DMS79 treated with DMSO at 0.1 percent for 48 hours (cell line): ENCODE measurements at regions not wholly inside any gene's neighbourhood (a gene's known extent, or its start where the extent isn't known, plus 50 kb on each side); places are given as distances from the start of the nearest gene placed in this dataset.

Experiments used
- DNase-seq: peaks from one replicate; lab custom pipeline; 2025; lab: John Stamatoyannopoulos, UW

DNA sequence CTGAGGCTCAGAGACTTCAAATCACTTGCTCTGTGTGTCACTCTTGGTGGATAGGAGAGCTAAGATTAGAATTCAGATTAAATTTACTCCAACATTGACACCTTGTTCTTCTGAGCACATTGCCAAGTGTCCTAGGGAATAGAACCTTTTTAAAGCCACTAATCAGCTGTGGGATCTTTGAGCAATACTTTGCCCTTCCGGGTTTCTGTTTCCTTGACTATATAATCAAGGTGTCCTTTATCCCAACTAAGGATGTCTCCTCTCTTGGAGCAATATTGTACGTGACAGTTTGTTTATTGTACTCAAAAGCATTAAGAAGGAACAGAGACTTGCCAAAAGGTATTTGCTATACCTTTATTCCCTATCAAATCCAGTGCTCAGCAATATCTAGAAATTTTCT is 170.9 kb upstream of the CADPS start:
- DNase-seq = no peak

GRCh38 chr3:63046580-63046979 is 171.4 kb upstream of the CADPS start:
- DNase-seq = no peak

GRCh38 chr3:63047068-63047467 is 171.9 kb upstream of the CADPS start:
- DNase-seq = no peak

DNA sequence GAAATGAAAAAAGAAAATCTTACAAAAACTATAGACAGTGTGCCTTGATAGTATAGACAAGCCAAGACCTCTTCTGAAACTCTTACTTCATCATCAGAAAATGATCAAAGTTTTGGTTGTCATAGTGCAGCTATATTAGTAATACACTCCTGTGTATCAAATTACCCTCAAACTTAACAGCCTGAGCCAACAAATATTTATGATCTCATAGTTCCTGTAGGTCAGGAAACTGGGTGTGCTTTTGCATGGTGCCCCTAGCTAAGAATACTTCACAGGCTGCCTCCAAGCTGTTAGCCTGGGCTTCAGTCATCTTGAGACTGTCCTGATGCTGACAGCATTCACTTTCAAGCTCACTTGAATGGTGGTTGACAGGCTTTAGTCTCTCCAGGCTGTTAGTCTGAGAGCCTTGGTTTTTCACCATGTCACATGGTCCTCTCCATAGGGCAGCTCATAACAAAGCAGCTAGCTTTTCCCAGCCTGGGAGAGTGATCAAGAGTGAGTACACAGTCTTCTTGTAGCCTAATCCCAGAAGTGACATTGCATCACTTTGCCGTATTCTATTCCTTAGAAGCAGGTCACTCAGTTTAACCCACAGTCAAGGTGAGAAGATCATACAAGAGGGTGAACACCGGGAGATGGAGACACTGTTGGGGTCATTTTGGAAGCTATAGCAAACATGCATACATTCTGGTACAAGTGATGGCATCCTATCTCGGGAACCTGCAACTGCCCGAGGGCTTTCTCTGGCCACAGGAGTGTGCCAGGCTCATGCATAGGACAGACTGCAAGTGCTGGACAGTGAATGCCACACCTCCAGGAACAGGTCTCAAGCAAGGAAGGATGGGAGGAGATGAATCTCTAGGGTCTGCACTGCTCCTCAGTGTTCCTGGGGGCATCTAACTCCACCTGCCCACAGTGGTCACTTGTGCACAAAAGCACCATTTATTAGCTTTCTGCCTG is 173.4 kb upstream of the CADPS start:
- no peak for DNase-seq

DNA sequence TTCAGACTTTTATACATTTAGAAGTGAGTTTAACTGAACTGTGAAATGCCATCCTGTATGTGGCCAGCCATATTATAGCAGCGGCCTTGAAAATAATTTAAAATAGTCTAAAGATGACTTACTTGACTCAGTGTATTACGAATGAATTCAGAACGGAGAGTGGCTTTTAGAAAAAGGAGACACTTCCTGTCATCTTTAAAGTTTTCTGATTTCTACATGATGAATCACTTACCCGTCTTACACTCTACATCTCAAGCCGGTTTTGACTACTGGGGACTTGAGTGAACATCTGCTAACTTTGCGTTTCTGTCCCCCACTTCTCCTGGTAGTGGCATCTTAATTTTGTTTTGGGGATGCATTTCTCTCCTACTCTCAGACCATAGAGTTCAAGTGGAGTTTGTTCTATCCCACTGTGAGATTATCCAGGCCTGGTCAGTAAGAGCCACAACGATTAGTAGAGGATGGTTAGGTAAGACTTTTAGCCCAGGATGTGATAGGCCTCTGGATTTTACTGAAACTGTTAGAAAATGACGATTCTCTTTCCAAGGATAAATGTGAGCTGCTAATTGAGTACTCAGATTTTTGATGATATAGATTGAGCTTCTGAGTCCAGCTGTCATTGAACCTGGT is 175.4 kb upstream of the CADPS start:
- DNase-seq = no peak

GRCh38 chr3:63051920-63052319 is 176.7 kb upstream of the CADPS start:
- DNase-seq = no peak

GRCh38 chr3:63056932-63057331 is 181.7 kb upstream of the CADPS start:
- no peak for DNase-seq

DNA sequence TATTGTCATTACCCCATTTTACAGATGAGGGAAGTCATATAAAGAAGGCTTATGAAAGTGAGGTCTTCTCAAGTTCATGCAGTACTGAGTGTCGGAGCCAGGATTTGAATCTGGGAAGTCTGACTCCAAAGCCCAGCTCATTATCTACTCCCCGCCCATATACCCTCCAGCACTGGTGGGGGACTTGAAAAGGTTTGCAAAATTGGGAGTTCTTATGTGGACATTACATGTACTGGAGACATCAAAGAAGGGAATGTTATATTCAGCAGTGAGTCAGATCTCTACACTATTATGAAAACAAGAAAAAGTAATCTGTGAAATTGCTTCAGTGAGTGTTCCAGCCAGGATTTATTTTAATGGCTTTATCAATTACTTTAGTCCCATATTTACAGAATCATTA is 185.2 kb upstream of the CADPS start:
- DNase-seq = no peak

GRCh38 chr3:63061449-63061848 is 186.2 kb upstream of the CADPS start:
- DNase-seq = no peak

GRCh38 chr3:63064209-63064755 is 189.1 kb upstream of the CADPS start:
- DNase-seq = no peak

DNA sequence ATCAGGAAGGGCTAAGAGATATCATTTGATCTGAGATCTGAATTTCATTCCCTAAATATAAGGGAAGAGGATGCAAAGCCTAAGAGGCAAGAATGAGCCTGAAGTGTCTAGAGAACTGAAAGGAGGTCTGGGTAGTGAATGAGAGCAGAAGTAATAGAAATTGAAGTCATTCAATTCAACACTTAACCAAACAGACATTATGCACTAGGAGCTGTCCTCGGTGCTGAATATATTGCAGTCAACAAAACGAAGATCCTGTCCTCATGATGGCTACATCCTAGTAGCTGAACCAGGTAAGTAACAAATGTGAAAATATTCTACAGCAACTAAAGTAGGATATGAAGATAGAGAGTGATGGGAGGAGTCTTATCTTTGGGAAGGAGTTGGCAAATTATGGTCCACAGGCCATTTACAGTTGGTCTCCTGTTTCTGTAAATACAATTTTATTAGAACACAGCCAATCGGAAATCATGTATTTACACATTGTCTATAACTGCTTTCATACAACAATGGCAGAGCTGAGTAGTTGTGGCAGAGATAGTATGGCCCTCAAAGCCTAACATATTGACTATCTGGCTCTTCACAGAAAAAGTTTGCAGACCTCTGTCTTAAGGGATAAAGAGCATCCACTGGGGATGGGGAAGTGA is 192.9 kb upstream of the CADPS start:
- DNase-seq = no peak

GRCh38 chr3:63069806-63070475 is 194.7 kb upstream of the CADPS start:
- DNase-seq = no peak

DNA sequence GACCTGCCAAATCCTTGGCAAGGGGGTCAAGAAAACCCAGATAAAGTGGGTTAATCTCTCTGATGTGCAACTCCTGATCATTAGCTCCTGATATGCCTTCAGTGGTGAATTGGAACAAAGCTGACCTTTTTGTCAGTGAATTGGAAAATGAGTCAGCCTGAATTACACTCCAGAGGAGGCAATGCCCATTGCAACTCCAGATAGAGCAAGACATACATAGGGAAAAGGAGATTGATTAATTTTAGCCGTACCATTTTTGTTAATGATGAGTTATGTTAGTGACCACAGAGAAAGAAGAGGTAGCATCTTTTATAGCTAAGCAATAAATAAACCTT is 195.2 kb upstream of the CADPS start:
- DNase-seq = no peak

GRCh38 chr3:63076357-63076756 is 201.1 kb upstream of the CADPS start:
- no peak for DNase-seq

DNA sequence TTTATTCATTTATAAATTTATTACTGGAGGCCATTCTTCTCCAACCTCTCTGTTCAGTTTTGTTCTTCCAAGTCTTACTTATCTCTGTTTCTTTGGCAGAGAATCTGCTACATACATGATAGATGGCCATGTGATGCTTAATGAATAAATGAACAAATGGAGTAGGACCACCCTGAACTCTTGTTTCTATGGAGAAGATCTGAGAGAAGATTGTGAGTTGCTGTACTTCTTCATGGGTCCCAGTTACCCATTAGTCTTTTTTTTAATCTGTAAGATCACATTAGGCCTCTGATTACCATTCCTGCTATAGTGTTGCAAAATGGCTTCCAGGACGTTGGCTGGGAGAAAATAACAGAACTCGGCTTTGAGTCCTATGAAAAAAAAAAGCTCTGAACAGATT is 191.9 kb upstream of the SYNPR start:
- no peak for DNase-seq

- DNase-seq = no peak
Observed at GRCh38 chr3:63089007-63089750, 188.9 kb upstream of the SYNPR start.

DNA sequence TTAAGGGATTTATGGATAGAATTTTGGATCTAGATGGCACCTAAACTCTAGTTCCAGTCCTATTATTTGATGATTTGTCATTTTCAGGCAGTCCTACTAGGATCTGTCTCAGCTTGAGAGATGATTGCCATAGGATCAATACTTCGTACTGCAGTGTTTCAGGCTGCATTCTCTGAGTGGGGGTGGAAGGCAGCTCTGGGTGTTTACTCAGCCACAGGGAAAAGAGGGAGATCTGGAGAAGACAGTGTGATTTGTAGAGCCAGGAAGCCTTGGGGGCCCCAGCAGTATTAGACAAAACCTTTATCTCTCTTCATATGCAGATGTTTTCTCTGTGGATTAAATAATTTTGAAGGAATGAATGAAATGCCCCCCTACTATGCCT is 188.4 kb upstream of the SYNPR start:
- no peak for DNase-seq

- DNase-seq = no peak
Observed at GRCh38 chr3:63090656-63091055, 187.5 kb upstream of the SYNPR start.

DNA sequence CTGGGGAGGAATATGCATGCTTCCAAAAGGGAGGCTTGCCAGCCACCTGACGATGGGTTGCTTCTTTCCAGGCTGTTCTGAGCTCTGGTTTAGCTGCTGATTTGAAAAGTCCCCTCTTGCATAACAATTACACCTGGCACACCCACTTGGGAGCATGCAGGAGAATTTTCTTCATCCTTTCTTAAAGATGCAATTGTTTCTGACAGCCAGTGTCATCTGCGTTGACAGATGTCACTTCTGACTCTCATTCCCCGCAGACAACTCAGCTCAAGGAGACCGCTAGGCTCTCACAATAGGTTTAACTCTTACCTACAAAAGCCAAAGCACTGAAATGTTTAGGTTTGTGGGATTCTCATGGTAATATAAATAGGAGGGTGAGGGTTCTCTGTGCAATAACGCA is 185.6 kb upstream of the SYNPR start:
- no peak for DNase-seq

DNA sequence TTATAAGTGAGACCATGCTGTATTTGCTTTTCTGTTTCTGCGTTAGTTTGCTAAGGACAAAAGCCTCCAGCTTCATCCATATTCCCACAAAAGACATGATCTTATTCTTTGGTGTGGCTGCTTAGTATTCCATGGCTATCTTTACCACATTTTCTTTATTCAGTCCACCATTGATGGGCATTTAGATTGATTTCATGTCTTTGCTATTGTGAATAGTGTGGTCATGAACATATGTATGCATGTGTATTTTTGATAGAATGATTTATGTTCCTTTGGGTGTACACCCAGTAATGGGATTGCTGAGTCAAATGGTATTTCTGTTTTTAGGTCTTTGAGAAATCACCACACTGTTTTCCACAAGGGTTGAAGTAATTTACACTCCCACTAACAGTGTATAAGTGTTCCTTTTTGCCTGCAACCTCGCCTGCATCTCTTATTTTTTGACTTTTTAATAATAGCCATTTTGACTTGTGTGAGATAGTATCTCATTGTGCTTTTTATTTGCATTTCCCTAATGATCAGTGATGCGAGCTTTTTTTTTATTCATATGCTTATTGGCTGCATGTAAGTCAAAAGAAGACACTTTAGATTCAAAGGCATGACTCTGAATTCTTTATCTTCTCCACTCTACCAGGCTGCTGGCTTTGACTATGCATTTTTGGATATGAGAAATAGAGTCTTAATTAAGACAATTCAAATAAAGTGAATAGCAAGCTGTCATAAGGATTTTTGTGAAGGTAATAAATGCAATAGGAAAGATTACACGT is 183.3 kb upstream of the SYNPR start:
- no peak for DNase-seq
